Ovary (tissue), 7 donors: ENCODE measurements at regions not wholly inside any gene's neighbourhood (a gene's known extent, or its start where the extent isn't known, plus 50 kb on each side); places are given as distances from the start of the nearest gene placed in this dataset.
"Not testable (repeated sequence)": the region's sequence is repeated elsewhere in the genome, so short reads cannot be mapped to it uniquely, and the experiment has no call there.

Source experiments
- DNase-seq, 5 donors: peaks; one replicate each; pipeline ENCODE4 v3.0.0-alpha.2; 2019 to 2020
- H3K27ac ChIP-seq, 2 donors: fragments of 200-600 bp; one replicate each; pipeline versions ENCODE4 v1.5.1 to v1.8.0; 2019 to 2022
- H3K27me3 ChIP-seq: fragments of 200-600 bp; one replicate; pipeline ENCODE4 v1.8.0; 2022
- H3K36me3 ChIP-seq: fragments of 200-600 bp; sonication (generic); one replicate; pipeline ENCODE4 v1.5.1; 2019
- H3K4me1 ChIP-seq: one replicate; pipeline ENCODE4 v1.8.1; 2013; ENCODE audit warnings: mild to moderate bottlenecking, moderate library complexity; ENCODE audit not compliant: insufficient read depth
- H3K4me3 ChIP-seq: fragments of 200-600 bp; sonication (generic); one replicate; pipeline ENCODE4 v1.5.1; 2017
- H3K9me3 ChIP-seq, 2 donors: fragments of 200-600 bp in 1 of 2; sonication (generic) in 1 of 2; one replicate each; pipeline versions ENCODE4 v1.5.1 to v1.8.1; 2013 to 2019; ENCODE audit warnings: mild to moderate bottlenecking in 1 of 2, moderate library complexity in 1 of 2
- CTCF ChIP-seq, 3 donors: fragments of 450-650 bp in 2 of 3; fragments of 200-600 bp in 1 of 3; IDR thresholded peaks; one replicate each; pipeline versions ENCODE4 v1.5.1 to v1.8.0; 2016 to 2022; ENCODE audit warnings: antibody characterized with exemption in 3 of 3, mild to moderate bottlenecking in 1 of 3
- EP300 ChIP-seq: sonication (generic); formaldehyde crosslinking; IDR thresholded peaks from one replicate; pipeline ENCODE4 v1.6.1; 2017; ENCODE audit warnings: antibody characterized with exemption
- POLR2A ChIP-seq: fragments of 450-650 bp; IDR thresholded peaks from one replicate; pipeline ENCODE4 v1.6.1; 2017; ENCODE audit warnings: antibody characterized with exemption, mild to moderate bottlenecking, moderate library complexity
- WGBS, 3 donors: extraction: QIAGEN DNeasy Blood & Tissue Kit in 1 of 3; methylation state at CpG; one replicate each; pipeline versions ENCODE4 v1.1.5 to v1.1.7; 2013 to 2017; 5-methylcytosine and 5-hydroxymethylcytosine counted together
- intact Hi-C, 4 donors: fragments of 100-400 bp; cut with DNase I; formaldehyde crosslinking; loops; one replicate each; pipeline versions ENCODE4 v1.11.0 to v1.15.1; 2022 to 2023
- donor health status: DM: no; HTN: no; CAD: no; lungs with moderate emphysema.
- donor health status: DM: no; HTN: no; CAD: no.
- donor health status: Bipolar disorder and iron deficiency.
- donor health status: DM: no; HTN: no; CAD: no.
- donor health status: DM: yes; HTN: yes; CAD: no.

- WGBS, 3 donors = 48 to 55% (median 52%) methylated on average over 24 of the region's 24 CpGs
- intact Hi-C loops = no loop called here
- H3K27me3 ChIP-seq = no peaks in the 10 kb centered on the region
- no peak overlapping the region for H3K27ac ChIP-seq
- no peak for TF ChIP-seq EP300
- no peak for DNase-seq
- no peaks in the 10 kb centered on the region for H3K9me3 ChIP-seq
- no peaks in the 10 kb centered on the region for H3K4me1 ChIP-seq
- no peak overlapping the region for H3K4me3 ChIP-seq
- no peaks in the 10 kb centered on the region for H3K36me3 ChIP-seq
Measured at GRCh38 chr2:153287109-153287801, 191.3 kb downstream of the RPRM start.

DNA sequence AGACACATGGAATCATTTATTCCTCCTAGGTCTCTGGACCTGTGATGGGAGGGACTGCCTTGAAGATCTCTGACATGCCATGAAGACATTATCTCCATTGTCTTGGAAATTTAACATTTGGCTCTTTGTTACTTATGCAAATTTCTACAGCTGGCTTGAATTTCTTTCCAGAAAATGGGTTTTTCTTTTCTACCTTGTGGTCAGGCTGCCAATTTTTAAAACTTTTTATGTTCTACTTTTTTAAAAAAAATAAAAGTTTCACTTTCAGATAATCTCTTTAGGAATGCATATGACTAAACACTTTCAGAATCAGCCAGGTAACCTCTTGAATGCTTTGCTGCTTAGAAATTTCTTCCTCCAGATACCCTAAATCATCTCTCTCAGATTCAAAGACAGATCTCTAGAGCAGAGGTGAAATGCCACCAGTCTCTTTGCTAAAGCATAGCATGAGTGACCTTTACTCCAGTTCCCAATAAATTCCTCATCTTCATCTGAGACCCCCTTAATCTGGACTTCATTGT is 209.6 kb downstream of the RPRM start:
- no peaks in the 10 kb centered on the region for H3K4me1 ChIP-seq
- no peaks in the 10 kb centered on the region for H3K27me3 ChIP-seq
- H3K4me3 ChIP-seq = no peak overlapping the region
- no peak overlapping the region for H3K27ac ChIP-seq
- intact Hi-C loops = no loop called here
- H3K36me3 ChIP-seq = no peaks in the 10 kb centered on the region
- no peaks in the 10 kb centered on the region for H3K9me3 ChIP-seq
- DNase-seq = no peak
- TF ChIP-seq EP300 (no peak), CTCF (IDR thresholded peaks at IDR 0.05) (no peak), POLR2A (no peak)

DNA sequence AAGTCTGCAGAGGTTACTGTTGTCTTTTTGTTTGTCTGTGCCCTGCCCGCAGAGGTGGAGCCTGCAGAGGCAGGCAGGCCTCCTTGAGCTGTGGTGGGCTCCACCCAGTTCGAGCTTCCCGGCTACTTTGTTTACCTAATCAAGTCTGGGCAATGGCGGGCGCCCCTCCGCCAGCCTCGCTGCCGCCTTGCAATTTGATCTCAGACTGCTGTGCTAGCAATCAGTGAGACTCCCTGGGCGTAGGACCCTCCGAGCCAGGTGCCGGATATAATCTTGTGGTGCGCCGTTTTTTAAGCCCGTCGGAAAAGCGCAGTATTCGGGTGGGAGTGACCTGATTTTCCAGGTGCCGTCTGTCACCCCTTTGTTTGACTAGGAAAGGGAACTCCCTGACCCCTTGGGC is 221.7 kb downstream of the RPRM start:
- H3K4me1 ChIP-seq, H3K27ac ChIP-seq, H3K36me3 ChIP-seq, H3K27me3 ChIP-seq, intact Hi-C loops, H3K9me3 ChIP-seq, H3K4me3 ChIP-seq, DNase-seq: not testable (repeated sequence)
- WGBS, 3 donors = 84 to 96% (median 95%) methylated on average over 15 to 17 of the region's 18 CpGs

DNA sequence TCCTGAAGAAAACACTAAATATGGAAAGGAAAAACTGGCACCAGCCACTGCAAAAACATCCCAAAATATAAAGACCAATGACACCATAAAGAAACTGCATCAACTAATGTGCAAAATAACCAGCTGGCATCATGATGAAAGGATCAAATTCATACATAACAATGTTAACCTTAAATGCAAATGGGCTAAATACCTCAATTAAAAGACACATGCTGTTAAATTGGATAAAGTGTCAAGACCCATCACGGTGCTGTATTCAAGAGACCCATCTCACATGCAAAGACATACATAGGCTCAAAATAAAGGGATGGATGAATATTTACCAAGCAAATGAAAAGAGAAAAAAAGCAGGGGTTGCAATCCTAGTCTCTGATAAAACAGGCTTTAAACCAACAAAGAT is 231.9 kb downstream of the RPRM start:
- H3K27me3 ChIP-seq, DNase-seq, H3K9me3 ChIP-seq, intact Hi-C loops, H3K36me3 ChIP-seq, H3K27ac ChIP-seq, H3K4me1 ChIP-seq, H3K4me3 ChIP-seq: not testable (repeated sequence)
- 19 to 31% (median 29%) methylated on average over 1 of the region's 1 CpG for WGBS, 3 donors

DNA sequence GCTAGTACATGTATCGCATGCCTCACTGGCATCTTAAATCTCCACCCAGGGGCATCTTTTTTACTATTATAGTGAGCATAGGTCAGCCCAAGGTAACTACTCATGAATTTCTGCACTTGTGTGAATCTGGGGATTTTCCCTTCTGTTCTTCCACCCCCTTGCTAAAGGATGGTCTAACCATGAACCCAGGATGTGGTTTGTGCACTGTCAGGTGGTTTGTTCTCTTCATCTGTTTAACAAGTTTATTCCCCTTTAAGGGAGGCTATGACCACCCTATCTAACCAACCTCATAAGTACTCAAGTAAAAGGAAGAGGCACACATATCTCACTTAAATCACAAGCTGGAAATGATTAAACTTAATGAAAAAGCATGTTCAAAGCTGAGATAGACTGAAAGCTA is 243.0 kb downstream of the RPRM start:
- no peaks in the 10 kb centered on the region for H3K9me3 ChIP-seq
- H3K36me3 ChIP-seq = no peaks in the 10 kb centered on the region
- intact Hi-C loops = no loop called here
- no peaks in the 10 kb centered on the region for H3K27me3 ChIP-seq
- no peak for TF ChIP-seq CTCF (IDR thresholded peaks at IDR 0.05)
- no peak for TF ChIP-seq POLR2A
- no peak for TF ChIP-seq EP300
- no peak for DNase-seq
- WGBS, 3 donors = 91 to 100% (median 94%) methylated on average over 1 of the region's 1 CpG
- H3K4me1 ChIP-seq = no peaks in the 10 kb centered on the region
- H3K27ac ChIP-seq = no peak overlapping the region
- no peak overlapping the region for H3K4me3 ChIP-seq

- TF ChIP-seq CTCF (IDR thresholded peaks at IDR 0.05) (no peak), EP300 (no peak), POLR2A (no peak)
- intact Hi-C loops = no loop called here
- WGBS, 3 donors = 85 to 91% (median 90%) methylated on average over 2 of the region's 2 CpGs
- DNase-seq = no peak
- no peak overlapping the region for H3K27ac ChIP-seq
- H3K9me3 ChIP-seq = no peaks in the 10 kb centered on the region
- no peaks in the 10 kb centered on the region for H3K36me3 ChIP-seq
- no peaks in the 10 kb centered on the region for H3K27me3 ChIP-seq
- no peaks in the 10 kb centered on the region for H3K4me1 ChIP-seq
- H3K4me3 ChIP-seq = no peak overlapping the region
Measured at GRCh38 chr2:153232464-153232863, 246.1 kb downstream of the RPRM start.
